Erythroblast (primary cell): ENCODE measurements at regions not wholly inside any gene's neighbourhood (a gene's known extent, or its start where the extent isn't known, plus 50 kb on each side); places are given as distances from the start of the nearest gene placed in this dataset.

ENCODE experiments used
- DNase-seq, 2 experiments: peaks; one replicate each; lab custom pipeline; 2025; lab: John Stamatoyannopoulos, UW
- GATA1 ChIP-seq: IDR thresholded peaks from 2 replicates; pipeline ENCODE4 v1.6.1; 2011; ENCODE audit warnings: low read depth, mild to moderate bottlenecking, control low read depth, low read length, moderate library complexity
- POLR2A ChIP-seq: IDR thresholded peaks from 2 replicates; pipeline ENCODE4 v1.6.1; 2011; ENCODE audit warnings: mild to moderate bottlenecking, low read length

DNA sequence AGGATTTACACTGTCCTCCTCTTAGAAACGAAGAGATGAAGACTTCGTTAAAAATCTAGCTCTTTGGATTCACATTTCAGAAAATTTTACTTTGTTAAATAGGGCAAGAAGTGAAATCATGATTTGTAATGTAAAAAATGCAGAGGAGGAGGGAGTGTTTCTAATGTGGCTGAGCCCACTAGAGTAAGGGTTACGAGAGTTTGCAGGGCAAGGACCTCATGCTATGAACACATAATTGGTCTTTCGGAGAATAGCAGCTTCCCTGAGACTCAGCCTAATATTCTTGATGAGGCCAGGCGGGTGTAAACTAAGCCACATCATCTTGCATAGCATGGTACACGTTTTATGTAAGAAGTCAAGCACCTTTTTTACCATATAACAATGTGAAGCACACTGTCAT lies 191.0 kb upstream of the ADAMTS16 start:
- TF ChIP-seq POLR2A (no peak), GATA1 (no peak)
- DNase-seq: no peak

DNA sequence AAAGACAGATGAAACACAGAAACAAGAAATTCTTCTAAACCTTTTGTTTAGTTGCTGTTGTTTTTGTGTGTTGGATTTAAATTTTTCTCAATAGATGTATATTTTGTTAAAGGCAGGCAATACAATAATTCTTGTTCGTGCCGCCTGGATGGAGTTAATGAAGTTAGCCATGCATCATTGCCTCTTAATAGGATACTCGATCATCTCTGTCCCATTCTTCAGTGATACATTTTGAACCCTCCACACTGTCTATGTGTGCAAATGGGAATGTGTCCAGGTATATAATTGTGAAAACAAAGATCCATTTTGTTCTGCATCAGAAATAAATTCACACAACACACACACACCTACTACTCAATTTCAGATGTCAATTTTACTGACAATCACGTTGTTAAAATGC lies 186.6 kb upstream of the ADAMTS16 start:
- TF ChIP-seq POLR2A: no peak
- TF ChIP-seq GATA1: no peak

DNA sequence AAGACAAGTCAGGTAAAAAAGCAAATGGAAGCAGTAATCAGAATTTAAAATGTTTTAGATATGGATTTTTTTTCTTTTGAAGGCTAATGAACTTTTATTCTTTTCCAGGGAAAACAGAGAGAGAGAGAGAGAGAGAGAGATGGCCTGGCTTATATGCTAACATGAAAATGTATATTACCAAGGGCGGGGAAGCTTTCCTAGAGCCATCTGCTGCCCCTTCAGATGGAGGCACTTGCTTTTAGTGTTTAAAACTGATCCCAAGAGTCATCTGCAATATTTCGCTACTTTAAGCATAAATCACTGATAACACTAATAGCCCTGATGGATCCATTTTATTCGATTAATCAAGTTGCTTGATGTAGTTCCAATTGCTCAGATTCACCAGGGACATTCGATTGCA lies 186.1 kb upstream of the ADAMTS16 start:
- TF ChIP-seq POLR2A (no peak), GATA1 (no peak)
- no peak for DNase-seq

More for the DNA sequence above, 186.6 kb upstream of the ADAMTS16 start:
- DNase-seq: no peak

DNA sequence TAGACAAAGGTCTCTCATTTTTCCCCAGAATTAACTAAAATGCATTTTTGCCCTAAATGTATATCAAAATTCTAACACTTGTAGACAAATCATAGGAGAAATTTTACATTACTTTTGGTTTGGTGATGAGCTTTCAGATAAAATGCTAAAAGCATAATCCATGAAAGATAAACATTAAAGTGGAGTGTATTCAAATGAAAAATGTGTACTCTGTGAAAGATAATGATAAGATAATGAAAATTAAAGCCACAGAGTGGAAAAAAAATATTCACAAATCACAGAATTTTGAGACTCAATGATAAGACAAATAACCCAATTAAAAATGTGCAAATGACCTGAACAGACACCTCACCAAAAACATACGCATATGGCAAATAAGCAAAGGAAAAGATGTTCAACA lies 176.9 kb upstream of the ADAMTS16 start:
- no peak for DNase-seq
- TF ChIP-seq POLR2A (no peak), GATA1 (no peak)

DNA sequence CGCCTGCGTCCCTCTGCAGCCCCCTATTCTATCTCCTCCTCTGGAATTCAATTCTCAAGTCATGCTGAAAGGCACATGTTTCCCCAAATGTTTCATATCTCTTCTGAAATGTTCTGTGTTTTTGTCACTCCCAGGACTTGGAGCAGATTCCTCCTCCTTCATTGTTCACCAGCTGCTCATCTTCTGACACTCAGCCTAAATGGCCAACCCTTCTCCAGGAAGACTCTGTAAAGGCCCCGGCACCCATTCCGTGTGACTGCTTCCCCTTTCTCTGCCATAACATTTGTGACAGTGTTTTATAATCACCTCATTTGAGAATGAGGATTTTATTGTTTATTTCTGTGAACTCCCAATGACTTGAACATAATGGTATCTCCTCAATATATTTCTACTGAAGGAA lies 170.8 kb upstream of the ADAMTS16 start:
- TF ChIP-seq GATA1: no peak
- no peak for DNase-seq

GRCh38 chr5:4970171-4970570 lies 170.0 kb upstream of the ADAMTS16 start:
- no peak for DNase-seq
- TF ChIP-seq GATA1 (no peak), POLR2A (no peak)

DNA sequence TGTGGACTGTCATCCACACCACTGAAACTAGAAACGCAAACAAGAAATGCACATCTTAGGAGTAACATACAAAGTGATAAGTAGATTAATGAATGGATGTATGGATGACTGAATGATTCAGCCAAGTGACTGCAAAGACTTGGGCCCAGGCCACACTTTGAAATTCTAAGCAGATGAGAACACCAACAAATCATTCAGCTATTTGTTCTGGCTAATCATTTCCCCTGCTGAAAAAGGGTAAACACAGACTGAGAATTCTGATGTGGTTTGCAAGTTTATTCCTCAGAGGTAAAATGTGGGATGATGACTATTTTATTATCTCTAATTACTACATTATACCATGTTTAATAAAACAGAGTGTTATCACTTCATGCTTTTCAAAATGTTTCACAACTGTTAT lies 163.2 kb upstream of the ADAMTS16 start:
- no peak for DNase-seq
- TF ChIP-seq POLR2A (no peak), GATA1 (no peak)

DNA sequence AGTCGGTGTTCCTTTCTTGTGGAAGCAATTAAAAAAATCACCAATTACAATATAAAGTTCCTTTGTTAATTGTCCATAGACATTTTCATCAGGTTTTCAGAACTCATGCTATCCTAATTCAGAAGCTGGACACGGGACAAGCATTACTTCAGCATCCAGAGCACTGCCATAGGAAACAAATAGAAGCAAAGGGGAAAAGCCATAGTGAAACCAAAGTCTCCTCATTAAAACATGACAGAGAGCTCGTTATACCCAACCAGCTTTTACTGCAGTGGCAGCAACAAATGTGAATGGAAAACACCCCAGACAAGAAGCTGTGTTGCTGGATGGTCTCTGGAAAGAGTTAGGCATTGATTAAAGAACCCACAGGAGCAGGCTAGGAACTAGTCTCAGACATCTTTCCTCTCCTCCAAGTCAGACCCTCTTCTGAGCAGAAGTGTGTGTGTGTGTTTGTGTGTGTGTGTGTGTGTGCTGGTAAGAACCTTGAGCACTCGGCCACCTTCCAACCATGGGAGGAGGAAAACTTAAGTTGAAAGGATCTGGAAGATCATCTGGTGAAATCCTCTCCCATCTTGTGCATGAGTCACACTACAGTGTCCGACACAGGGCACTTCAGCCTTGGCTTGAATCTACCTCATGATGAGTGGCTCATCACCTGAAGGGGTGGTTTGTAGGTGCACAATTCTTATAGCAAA lies 162.6 kb upstream of the ADAMTS16 start:
- DNase-seq: no peak
- TF ChIP-seq POLR2A (no peak), GATA1 (no peak)

DNA sequence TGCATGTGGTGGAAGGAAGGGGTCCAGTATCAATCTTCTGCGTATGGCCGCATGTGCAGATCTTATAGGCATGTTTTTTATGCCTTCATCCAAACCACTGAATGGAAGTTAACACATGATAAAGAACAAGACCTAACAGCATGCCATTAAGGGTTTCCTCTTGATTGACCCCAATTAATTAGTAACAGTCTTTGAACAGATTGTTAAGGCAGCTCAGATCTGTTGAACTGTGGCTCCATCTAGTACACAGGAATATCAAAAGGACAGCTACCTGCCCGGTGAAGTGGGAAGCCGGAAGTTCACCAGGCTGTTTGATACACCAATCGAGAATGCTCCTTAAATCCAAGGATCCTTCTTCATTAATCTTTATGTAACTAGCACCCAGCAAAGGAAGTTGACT lies 159.9 kb upstream of the ADAMTS16 start:
- no peak for TF ChIP-seq POLR2A
- no peak for TF ChIP-seq GATA1
- DNase-seq: no peak

GRCh38 chr5:4981608-4982007 lies 158.5 kb upstream of the ADAMTS16 start:
- no peak for TF ChIP-seq GATA1
- TF ChIP-seq POLR2A: no peak
- DNase-seq: no peak

- no peak for TF ChIP-seq POLR2A
- TF ChIP-seq GATA1: no peak
These were observed 156.4 kb upstream of the ADAMTS16 start for GRCh38 chr5:4983701-4984100.

DNA sequence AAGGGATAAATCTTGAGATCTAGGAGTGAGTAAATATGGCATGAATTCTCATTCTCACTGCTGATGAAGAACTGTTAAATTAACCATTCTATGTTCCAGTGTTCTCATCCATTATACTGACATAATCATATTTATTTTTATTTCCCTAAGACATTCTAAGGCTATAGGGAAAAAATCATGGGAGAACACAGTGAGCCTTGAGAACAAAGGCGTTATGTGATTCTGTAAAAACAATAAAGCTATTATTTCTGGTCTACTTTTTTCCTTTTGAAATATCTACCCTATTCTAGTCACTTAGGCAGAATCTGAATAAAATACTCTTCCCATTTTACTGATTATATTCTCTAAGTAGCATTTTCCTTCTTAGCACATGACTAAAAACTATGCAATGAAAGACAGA lies 155.7 kb upstream of the ADAMTS16 start:
- no peak for TF ChIP-seq GATA1
- no peak for TF ChIP-seq POLR2A
- DNase-seq: no peak

More at GRCh38 chr5:4983701-4984100, 156.4 kb upstream of the ADAMTS16 start:
- no peak for DNase-seq

- no peak for DNase-seq
- TF ChIP-seq GATA1 (no peak), POLR2A (no peak)
These were observed 152.7 kb upstream of the ADAMTS16 start for GRCh38 chr5:4987431-4987830.

DNA sequence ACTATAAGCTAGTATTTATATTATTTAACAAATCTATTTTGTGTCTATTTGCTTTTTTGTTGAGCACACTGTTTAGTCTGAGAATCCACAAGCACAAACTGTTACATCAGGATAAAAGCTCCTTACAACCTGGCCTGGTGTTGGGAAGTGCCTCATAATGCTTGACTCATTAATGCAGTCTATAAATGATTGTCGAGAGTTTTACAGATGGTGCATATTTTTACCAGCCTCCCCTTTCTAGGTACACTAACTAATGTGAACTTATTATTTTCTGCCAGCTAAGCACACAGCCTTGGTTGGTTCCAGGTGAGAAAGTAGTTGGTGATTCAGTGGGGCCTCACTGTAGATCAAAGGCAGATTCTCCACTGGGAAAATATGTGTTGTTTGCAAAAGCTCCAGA lies 151.0 kb upstream of the ADAMTS16 start:
- DNase-seq: no peak
- TF ChIP-seq GATA1 (no peak), POLR2A (no peak)

DNA sequence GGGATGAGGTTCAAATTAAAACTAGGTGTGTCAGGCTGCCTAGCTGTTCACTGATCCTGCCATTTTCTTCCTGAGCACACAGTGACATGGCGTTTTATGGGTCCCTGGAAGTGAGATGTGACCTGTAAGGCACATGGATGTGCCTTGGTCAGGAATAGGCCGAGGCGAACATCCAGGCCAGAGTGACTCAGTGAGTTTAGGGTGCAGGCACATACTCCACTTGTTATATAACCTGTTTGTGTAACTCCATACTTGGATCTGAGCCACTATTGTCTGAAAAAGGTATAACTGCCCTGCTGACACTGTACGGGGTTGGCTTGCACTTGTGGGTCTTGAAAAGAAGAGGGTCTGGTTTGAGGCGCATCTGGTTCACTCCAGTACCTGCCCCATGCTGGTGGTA lies 150.1 kb upstream of the ADAMTS16 start:
- TF ChIP-seq POLR2A: no peak
- no peak for TF ChIP-seq GATA1
- no peak for DNase-seq

- TF ChIP-seq GATA1 (no peak), POLR2A (no peak)
These were observed 149.7 kb upstream of the ADAMTS16 start for GRCh38 chr5:4990462-4990861.

More at GRCh38 chr5:4990462-4990861, 149.7 kb upstream of the ADAMTS16 start:
- DNase-seq: no peak
